ENCODE measurements at regions not wholly inside any gene's neighbourhood (a gene's known extent, or its start where the extent isn't known, plus 50 kb on each side); places are given as distances from the start of the nearest gene placed in this dataset.

- Histone ChIP-seq H3K9me3 (peaks cover 0 to 11% of the 10 kb centered on the region in 2 donors), H3K4me1 (no peaks in the 10 kb centered on the region), H3K4me3 (no peak overlapping the region), H3K36me3 (no peaks in the 10 kb centered on the region), H3K27ac (no peak overlapping the region), H3K27me3 (no peaks in the 10 kb centered on the region)
- intact Hi-C loops (cut with DNase I): no loop called here
- TF ChIP-seq, protein P1, sequence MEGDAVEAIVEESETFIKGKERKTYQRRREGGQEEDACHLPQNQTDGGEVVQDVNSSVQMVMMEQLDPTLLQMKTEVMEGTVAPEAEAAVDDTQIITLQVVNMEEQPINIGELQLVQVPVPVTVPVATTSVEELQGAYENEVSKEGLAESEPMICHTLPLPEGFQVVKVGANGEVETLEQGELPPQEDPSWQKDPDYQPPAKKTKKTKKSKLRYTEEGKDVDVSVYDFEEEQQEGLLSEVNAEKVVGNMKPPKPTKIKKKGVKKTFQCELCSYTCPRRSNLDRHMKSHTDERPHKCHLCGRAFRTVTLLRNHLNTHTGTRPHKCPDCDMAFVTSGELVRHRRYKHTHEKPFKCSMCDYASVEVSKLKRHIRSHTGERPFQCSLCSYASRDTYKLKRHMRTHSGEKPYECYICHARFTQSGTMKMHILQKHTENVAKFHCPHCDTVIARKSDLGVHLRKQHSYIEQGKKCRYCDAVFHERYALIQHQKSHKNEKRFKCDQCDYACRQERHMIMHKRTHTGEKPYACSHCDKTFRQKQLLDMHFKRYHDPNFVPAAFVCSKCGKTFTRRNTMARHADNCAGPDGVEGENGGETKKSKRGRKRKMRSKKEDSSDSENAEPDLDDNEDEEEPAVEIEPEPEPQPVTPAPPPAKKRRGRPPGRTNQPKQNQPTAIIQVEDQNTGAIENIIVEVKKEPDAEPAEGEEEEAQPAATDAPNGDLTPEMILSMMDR (IDR thresholded peaks at IDR 0.05): no peak
- DNase-seq (ENCODE audit: low spot score in 2 of 2): no peak
These were observed 193.0 kb downstream of the BMP7 start for GRCh38 chr20:57073402-57073801.

- Histone ChIP-seq H3K36me3 (no peaks in the 10 kb centered on the region), H3K9me3 (peaks cover 0 to 21% of the 10 kb centered on the region in 2 donors), H3K27ac (no peak overlapping the region), H3K4me1 (no peaks in the 10 kb centered on the region), H3K27me3 (no peaks in the 10 kb centered on the region), H3K4me3 (no peak overlapping the region)
- no peak for DNase-seq (ENCODE audit: low spot score in 2 of 2)
- intact Hi-C loops (cut with DNase I): no loop called here
- TF ChIP-seq, protein P1 (IDR thresholded peaks at IDR 0.05): no peak
These were observed 192.1 kb downstream of the BMP7 start for GRCh38 chr20:57074386-57074785.

- intact Hi-C loops (cut with DNase I): no loop called here
- DNase-seq (ENCODE audit: low spot score in 2 of 2): no peak
- TF ChIP-seq, protein P1 (IDR thresholded peaks at IDR 0.05): no peak
These were observed 191.3 kb downstream of the BMP7 start for GRCh38 chr20:57075181-57075580.

DNA sequence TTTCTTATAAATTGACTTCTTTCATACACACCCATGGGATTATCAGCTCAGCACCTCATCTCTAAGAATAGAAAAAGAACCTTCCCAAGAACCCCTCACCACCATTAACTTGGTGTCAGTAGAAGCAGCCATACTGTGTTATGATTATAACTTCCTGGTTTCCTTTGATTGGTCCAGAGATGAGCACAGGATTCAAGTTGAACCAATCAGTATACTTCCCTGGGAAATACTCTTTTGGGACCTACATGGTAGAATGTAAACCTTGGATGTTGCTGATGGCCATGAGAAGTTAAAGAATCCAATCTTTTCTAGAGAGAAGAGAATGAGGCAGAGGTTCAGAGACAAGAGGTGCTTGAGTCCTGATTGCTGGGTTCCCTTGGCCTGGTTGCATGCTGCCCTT is 190.8 kb downstream of the BMP7 start:
- H3K9me3 ChIP-seq: peaks cover 0 to 23% of the 10 kb centered on the region in 2 donors
- H3K27me3 ChIP-seq: no peaks in the 10 kb centered on the region
- intact Hi-C loops (cut with DNase I): no loop called here
- no peaks in the 10 kb centered on the region for H3K4me1 ChIP-seq
- TF ChIP-seq, protein P1 (IDR thresholded peaks at IDR 0.05): no peak
- H3K36me3 ChIP-seq: no peaks in the 10 kb centered on the region
- DNase-seq (ENCODE audit: low spot score in 2 of 2): no peak
- H3K27ac ChIP-seq: no peak overlapping the region
- no peak overlapping the region for H3K4me3 ChIP-seq

More at GRCh38 chr20:57075181-57075580, 191.3 kb downstream of the BMP7 start:
- peaks cover 0 to 23% of the 10 kb centered on the region in 2 donors for H3K9me3 ChIP-seq
- H3K4me3 ChIP-seq: no peak overlapping the region
- no peaks in the 10 kb centered on the region for H3K36me3 ChIP-seq
- no peaks in the 10 kb centered on the region for H3K27me3 ChIP-seq
- no peak overlapping the region for H3K27ac ChIP-seq
- H3K4me1 ChIP-seq: no peaks in the 10 kb centered on the region

- H3K36me3 ChIP-seq: no peaks in the 10 kb centered on the region
- H3K27ac ChIP-seq: no peak overlapping the region
- no peaks in the 10 kb centered on the region for H3K4me1 ChIP-seq
- peaks cover 0 to 23% of the 10 kb centered on the region in 2 donors for H3K9me3 ChIP-seq
- no peak for DNase-seq (ENCODE audit: low spot score in 2 of 2)
- TF ChIP-seq, protein P1 (IDR thresholded peaks at IDR 0.05): no peak
- no peaks in the 10 kb centered on the region for H3K27me3 ChIP-seq
- intact Hi-C loops (cut with DNase I): no loop called here
- H3K4me3 ChIP-seq: no peak overlapping the region
These were observed 190.2 kb downstream of the BMP7 start for GRCh38 chr20:57076152-57076652.

- H3K9me3 ChIP-seq: peaks cover 0 to 23% of the 10 kb centered on the region in 2 donors
- H3K27me3 ChIP-seq: no peaks in the 10 kb centered on the region
- TF ChIP-seq, protein P1 (IDR thresholded peaks at IDR 0.05): no peak
- H3K27ac ChIP-seq: no peak overlapping the region
- no peak overlapping the region for H3K4me3 ChIP-seq
- H3K36me3 ChIP-seq: no peaks in the 10 kb centered on the region
- intact Hi-C loops (cut with DNase I): no loop called here
- DNase-seq (ENCODE audit: low spot score in 2 of 2): no peak
- H3K4me1 ChIP-seq: no peaks in the 10 kb centered on the region
These were observed 189.5 kb downstream of the BMP7 start for GRCh38 chr20:57076951-57077350.

Data from ascending aorta (tissue), 2 donors.